ENCODE measurements at regions not wholly inside any gene's neighbourhood (a gene's known extent, or its start where the extent isn't known, plus 50 kb on each side); places are given as distances from the start of the nearest gene placed in this dataset.

- Mint-ChIP-seq H3K27ac (no peak overlapping the region), H3K9me3 (no peaks in the 10 kb centered on the region), H3K4me3 (no peak overlapping the region), H3K36me3 (no peaks in the 10 kb centered on the region), H3K27me3 (no peaks in the 10 kb centered on the region), H3K4me1 (no peaks in the 10 kb centered on the region)
- DNase-seq: no peak
Observed at GRCh38 chr1:94723463-94723862, 96.7 kb upstream of the SLC44A3 start.

GRCh38 chr1:94722181-94722580 is 98.0 kb upstream of the SLC44A3 start:
- no peak for DNase-seq
- Mint-ChIP-seq H3K27ac (no peak overlapping the region), H3K4me3 (no peak overlapping the region), H3K9me3 (no peaks in the 10 kb centered on the region), H3K36me3 (no peaks in the 10 kb centered on the region), H3K27me3 (no peaks in the 10 kb centered on the region), H3K4me1 (no peaks in the 10 kb centered on the region)

GRCh38 chr1:94721240-94721639 is 98.9 kb upstream of the SLC44A3 start:
- no peak for DNase-seq

DNA sequence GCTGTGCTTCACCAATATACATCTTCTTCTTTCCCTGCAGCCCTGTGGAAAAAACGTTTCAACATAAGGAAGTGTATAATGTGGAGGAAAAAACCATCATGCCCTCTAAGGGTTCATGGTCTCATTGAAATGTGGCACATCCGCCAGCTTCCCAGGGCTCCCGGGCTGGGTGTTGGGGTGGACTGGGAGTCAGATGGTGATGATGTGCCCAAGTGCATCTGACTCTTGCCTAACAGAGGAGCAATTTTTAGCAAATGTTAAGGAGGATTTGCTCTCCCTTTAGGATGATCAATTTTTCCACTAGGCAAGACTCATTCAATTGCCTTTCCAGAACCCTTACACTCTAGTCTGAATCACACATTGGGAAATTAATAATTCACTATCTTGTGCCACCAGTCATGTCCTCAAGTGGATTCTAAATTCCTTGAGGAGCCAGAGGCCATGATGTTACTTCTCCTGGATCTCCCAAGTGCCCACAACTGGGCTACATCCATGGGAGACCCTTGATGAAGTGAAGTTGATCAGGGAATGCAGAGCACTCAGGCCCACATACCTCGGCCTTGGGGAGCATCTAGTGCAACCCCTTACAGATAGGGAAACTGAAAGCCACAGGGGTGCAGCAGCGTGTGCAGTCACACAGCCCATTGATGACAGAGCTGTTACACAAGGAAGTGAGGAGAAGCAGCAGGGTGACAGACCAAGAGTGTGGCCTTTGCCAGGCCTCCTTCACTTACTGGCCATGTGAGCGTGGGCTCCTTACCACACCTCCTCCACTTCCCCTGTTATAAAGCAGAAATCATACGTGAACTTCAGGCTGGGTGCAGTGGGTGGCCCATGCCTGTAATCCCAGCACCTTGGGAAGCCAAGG is 100.0 kb upstream of the SLC44A3 start:
- peak; percentile 6 for DNase-seq
- peaks cover 1% of the 10 kb centered on the region for H3K27me3 Mint-ChIP-seq
- H3K9me3 Mint-ChIP-seq: no peaks in the 10 kb centered on the region
- no peak overlapping the region for H3K4me3 Mint-ChIP-seq
- no peak overlapping the region for H3K27ac Mint-ChIP-seq
- no peaks in the 10 kb centered on the region for H3K4me1 Mint-ChIP-seq
- H3K36me3 Mint-ChIP-seq: no peaks in the 10 kb centered on the region

More at GRCh38 chr1:94721240-94721639, 98.9 kb upstream of the SLC44A3 start:
- H3K4me1 Mint-ChIP-seq: no peaks in the 10 kb centered on the region
- no peaks in the 10 kb centered on the region for H3K27me3 Mint-ChIP-seq
- no peaks in the 10 kb centered on the region for H3K36me3 Mint-ChIP-seq
- no peak overlapping the region for H3K27ac Mint-ChIP-seq
- H3K9me3 Mint-ChIP-seq: no peaks in the 10 kb centered on the region
- H3K4me3 Mint-ChIP-seq: no peak overlapping the region

DNA sequence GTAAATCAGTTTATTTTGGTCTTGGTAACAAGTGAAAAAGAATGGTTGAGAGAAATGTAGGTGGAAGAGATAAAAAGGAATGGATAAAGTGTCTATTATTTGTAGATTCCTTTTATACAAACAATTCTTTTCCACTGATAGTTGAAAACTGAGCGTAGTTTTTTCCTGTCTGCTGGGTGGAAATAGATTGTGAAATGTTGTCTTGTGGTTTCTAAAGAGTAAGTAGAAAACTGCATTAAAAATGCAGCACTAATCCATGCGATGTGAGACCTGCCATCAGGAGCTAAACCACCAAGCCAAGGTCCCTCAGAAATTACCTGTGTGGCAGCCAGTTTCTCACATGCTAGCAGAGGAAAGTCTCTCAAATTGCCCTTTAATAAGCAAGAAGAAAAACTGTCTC is 103.2 kb upstream of the SLC44A3 start:
- Mint-ChIP-seq H3K36me3 (no peaks in the 10 kb centered on the region), H3K27ac (no peak overlapping the region), H3K4me3 (no peak overlapping the region), H3K4me1 (no peaks in the 10 kb centered on the region), H3K27me3 (peaks cover 3% of the 10 kb centered on the region), H3K9me3 (no peaks in the 10 kb centered on the region)
- no peak for DNase-seq

GRCh38 chr1:94715321-94715720 is 104.8 kb upstream of the SLC44A3 start:
- no peak for DNase-seq
- no peak overlapping the region for H3K27ac Mint-ChIP-seq

DNA sequence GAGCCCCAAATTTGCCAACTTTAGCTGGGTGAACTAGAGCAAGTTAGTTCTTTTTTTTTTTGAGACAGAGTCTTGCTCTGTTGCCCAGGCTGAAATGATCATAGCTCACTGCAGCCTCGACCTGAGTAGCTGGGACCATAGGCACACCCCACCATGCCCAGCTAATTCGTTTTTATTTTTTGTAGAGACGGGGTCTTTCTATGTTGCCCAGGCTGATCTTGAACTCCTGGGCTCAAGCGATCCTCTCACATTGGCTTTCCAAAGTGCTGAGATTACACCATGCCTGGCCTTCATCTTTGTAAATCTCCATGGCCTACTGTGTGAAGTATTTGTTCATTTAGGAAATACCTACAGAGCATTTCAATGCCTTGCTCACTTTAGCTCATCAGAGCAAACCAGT is 105.6 kb upstream of the SLC44A3 start:
- no peaks in the 10 kb centered on the region for H3K9me3 Mint-ChIP-seq
- no peak overlapping the region for H3K27ac Mint-ChIP-seq
- no peaks in the 10 kb centered on the region for H3K36me3 Mint-ChIP-seq
- no peak for DNase-seq
- H3K27me3 Mint-ChIP-seq: peaks cover 3% of the 10 kb centered on the region
- H3K4me1 Mint-ChIP-seq: no peaks in the 10 kb centered on the region
- H3K4me3 Mint-ChIP-seq: no peak overlapping the region

More at GRCh38 chr1:94715321-94715720, 104.8 kb upstream of the SLC44A3 start:
- Mint-ChIP-seq H3K27me3 (peaks cover 3% of the 10 kb centered on the region), H3K36me3 (no peaks in the 10 kb centered on the region), H3K4me3 (no peak overlapping the region), H3K9me3 (no peaks in the 10 kb centered on the region), H3K4me1 (no peaks in the 10 kb centered on the region)

GRCh38 chr1:94714152-94714551 is 106.0 kb upstream of the SLC44A3 start:
- Mint-ChIP-seq H3K4me3 (no peak overlapping the region), H3K27me3 (peaks cover 3% of the 10 kb centered on the region), H3K27ac (no peak overlapping the region), H3K36me3 (no peaks in the 10 kb centered on the region), H3K9me3 (no peaks in the 10 kb centered on the region), H3K4me1 (no peaks in the 10 kb centered on the region)
- DNase-seq: no peak

DNA sequence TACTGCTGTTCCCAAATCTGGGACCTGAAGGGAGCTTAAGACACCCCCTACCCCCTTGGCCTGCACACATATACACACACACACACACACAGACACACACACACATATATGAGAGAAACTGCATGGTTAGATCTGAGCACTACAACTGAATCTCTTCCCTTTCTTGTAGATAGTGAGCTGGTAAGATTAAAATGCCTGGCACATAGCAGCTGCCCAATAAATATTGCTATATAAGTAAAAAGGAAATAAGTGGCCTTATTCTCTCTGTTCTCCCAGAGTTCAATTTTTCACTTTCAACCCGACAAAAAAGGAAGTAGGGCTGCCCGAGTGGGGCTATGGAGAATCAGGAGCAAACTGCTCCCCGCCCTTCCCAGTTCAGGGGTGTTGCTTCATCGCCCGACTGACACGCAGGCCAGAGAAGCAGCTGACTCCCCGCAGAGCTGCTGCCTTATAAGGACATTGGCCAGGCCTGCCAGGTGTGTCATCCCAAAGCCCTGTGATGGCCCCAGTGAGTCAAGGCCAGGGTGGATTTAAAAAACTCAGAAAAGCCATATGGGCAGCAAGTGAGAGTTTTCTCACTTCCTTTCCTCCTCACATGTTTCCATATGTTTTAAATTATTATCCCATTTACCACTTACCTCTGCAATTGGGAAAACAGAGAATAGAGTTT is 106.5 kb upstream of the SLC44A3 start:
- H3K36me3 Mint-ChIP-seq: no peaks in the 10 kb centered on the region
- DNase-seq: no peak

DNA sequence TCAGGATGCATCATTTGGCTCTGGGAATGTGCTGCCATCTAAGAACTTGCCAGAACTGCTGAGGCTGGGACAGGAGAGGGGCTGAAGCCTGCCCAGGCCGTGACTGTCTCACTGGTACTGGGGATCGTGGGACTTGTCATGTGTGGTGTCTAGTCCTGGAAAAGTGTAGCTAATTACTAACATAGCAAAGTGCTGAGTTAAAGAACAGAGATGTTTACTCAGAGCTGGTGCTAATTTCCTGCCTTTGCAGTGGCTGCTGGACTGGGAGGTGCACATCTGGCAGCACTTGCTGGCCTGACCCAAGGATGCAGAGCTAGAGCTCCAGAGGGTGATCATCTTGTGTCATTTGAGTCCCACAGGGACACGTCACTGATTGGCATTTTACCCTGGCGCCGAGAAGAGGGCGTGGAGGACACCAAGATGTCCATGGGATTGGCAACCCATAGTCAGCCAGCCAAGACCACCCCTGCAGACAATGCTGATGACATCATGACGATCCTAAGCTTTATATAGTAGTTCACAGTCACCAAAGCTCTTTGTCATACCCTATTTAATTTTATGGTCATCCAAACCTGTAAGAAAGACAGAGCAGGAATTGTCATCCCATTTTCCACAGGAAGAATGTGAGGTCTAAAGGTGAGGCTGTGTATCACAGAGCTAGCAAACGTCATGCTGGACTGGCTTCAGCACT is 110.1 kb upstream of the SLC44A3 start:
- H3K36me3 Mint-ChIP-seq: no peaks in the 10 kb centered on the region
- no peak for DNase-seq
- H3K9me3 Mint-ChIP-seq: no peaks in the 10 kb centered on the region
- peaks cover under 1% of the 10 kb centered on the region for H3K27me3 Mint-ChIP-seq
- H3K27ac Mint-ChIP-seq: no peak overlapping the region
- H3K4me1 Mint-ChIP-seq: no peaks in the 10 kb centered on the region
- H3K4me3 Mint-ChIP-seq: no peak overlapping the region

More for the DNA sequence above, 106.5 kb upstream of the SLC44A3 start:
- peaks cover 3% of the 10 kb centered on the region for H3K27me3 Mint-ChIP-seq
- no peaks in the 10 kb centered on the region for H3K4me1 Mint-ChIP-seq
- H3K9me3 Mint-ChIP-seq: no peaks in the 10 kb centered on the region
- no peak overlapping the region for H3K27ac Mint-ChIP-seq
- no peak overlapping the region for H3K4me3 Mint-ChIP-seq

DNA sequence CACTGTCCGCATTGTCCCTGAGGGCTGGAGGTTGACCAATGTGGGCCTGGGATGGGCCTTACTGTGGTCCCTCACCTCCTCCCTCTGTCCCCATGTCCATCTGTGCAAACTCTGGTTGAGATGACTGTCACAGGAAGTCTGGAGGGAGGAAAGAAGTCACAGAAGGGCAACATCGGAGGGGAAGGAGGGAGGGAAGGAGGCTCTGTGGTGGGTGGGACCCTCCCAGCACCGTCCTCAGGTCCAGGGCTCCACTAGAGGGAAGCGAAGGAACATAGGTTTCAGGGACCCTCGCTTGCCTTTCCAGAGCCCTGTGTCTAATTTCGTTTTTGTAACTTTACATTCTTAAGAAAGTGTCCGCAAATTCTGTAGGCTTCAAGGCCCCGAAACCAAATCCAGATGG is 111.3 kb upstream of the SLC44A3 start:
- no peaks in the 10 kb centered on the region for H3K9me3 Mint-ChIP-seq
- H3K4me3 Mint-ChIP-seq: no peak overlapping the region
- no peak overlapping the region for H3K27ac Mint-ChIP-seq
- no peaks in the 10 kb centered on the region for H3K4me1 Mint-ChIP-seq
- H3K36me3 Mint-ChIP-seq: no peaks in the 10 kb centered on the region
- no peaks in the 10 kb centered on the region for H3K27me3 Mint-ChIP-seq
- DNase-seq: no peak

DNA sequence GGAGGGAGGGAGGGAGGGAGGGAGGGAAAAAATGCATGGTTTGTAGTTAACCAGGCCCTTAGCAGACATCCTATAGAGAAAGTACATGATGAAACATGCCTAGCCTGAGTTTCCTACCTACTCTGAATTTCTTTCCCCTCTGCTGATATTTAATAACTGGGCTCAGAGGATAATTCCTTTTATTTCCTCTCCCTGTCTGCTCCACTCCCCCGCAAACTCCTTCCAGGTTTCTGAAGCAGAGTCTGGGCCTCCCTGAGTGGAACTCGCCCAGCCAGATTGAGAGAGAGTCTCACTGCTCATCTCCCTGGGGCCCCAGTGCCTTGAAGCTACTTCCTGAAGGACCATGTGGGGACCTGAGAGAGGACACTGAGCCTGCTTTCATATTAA is 111.9 kb upstream of the SLC44A3 start:
- Mint-ChIP-seq H3K4me3 (no peak overlapping the region), H3K36me3 (no peaks in the 10 kb centered on the region), H3K4me1 (no peaks in the 10 kb centered on the region), H3K27me3 (no peaks in the 10 kb centered on the region), H3K27ac (no peak overlapping the region), H3K9me3 (no peaks in the 10 kb centered on the region)
- no peak for DNase-seq

DNA sequence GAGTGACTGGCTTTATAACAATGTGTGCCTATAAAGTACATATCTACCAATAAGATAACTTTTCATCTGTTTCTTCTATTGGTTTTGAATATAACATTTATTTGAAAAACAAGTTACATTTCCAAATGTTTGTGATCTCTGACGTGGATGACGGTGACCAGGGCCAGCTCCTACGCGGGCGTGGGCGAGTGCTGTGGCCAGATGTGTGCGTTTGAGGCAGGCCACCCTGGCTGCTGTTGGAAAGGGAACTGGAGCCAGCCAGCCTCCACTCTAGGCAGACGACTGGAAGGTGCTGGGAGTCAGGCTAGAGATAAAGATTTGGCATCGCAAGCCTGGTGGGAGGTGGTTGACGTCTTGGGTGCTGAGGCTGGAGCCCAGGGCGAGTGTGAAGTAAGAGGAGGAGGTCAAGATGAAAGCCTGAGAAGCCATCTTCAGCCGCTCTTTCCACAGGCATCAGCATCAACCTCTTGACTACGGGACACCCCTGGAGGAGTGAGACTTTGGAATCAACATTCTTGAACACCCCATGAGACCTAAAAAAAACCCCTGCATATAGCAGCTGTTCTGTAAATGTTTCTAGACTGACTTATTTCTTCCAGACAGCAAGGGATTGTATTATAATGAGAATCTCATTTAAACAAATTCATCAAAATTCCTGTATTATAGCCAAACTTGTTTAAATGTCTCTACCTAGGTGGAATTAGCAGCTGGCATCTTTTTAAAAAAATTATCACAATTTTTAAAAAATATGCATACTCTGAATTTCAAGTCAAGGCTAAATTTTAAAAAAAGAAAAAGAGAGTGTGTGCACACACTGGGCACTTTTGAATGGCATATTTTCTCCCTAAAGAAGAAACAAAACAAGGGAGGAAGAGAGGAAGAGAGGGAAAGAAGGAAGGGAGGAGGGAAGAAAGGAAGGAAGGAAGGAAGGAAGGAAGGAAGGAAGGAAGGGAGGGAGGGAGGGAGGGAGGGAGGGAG is 112.5 kb upstream of the SLC44A3 start:
- Mint-ChIP-seq H3K27me3 (no peaks in the 10 kb centered on the region), H3K4me3 (no peak overlapping the region), H3K9me3 (no peaks in the 10 kb centered on the region), H3K4me1 (no peaks in the 10 kb centered on the region), H3K36me3 (no peaks in the 10 kb centered on the region), H3K27ac (no peak overlapping the region)
- DNase-seq: no peak

DNA sequence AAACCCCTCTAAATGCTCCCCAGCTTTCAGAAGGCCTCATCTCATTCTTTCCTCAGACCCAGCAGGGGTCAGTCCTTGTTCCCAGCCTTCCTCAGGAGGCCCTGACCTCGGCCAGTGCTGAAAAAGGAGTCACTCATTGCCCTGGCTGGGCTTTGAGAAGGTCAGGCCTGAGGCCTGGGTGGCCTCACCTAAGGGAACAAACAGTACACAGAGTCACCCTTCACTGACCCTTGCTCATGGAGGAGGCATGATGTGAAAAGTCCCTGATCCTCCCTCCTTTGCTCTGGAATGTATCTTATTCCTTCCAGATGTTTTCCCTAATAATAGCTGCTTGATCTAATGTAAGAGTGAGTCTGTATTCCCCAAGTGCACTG is 117.7 kb upstream of the SLC44A3 start:
- Mint-ChIP-seq H3K27ac (no peak overlapping the region), H3K36me3 (no peaks in the 10 kb centered on the region), H3K4me3 (no peak overlapping the region), H3K9me3 (no peaks in the 10 kb centered on the region), H3K27me3 (no peaks in the 10 kb centered on the region), H3K4me1 (no peaks in the 10 kb centered on the region)
- DNase-seq: no peak
